ENCODE measurements at regions not wholly inside any gene's neighbourhood (a gene's known extent, or its start where the extent isn't known, plus 50 kb on each side); places are given as distances from the start of the nearest gene placed in this dataset.
"Not testable (repeated sequence)": the region's sequence is repeated elsewhere in the genome, so short reads cannot be mapped to it uniquely, and the experiment has no call there.

GRCh38 chr11:29623144-29623722 is 393.6 kb downstream of the KCNA4 start:
- DNase-seq, result no peak

- no peak for DNase-seq
Observed at GRCh38 chr11:29616611-29617010, 400.2 kb downstream of the KCNA4 start.

GRCh38 chr11:29612423-29612822 is 404.4 kb downstream of the KCNA4 start:
- DNase-seq, result no peak

GRCh38 chr11:29606330-29607031 is 410.3 kb downstream of the KCNA4 start:
- no peak for DNase-seq

- DNase-seq, result not testable (repeated sequence)
Observed at GRCh38 chr11:29600151-29600575, 416.7 kb downstream of the KCNA4 start.

GRCh38 chr11:29584342-29584741 is 432.5 kb downstream of the KCNA4 start:
- no peak for DNase-seq

GRCh38 chr11:29578806-29579205 is 438.0 kb downstream of the KCNA4 start:
- DNase-seq, result no peak

- peak; percentile 5 for DNase-seq
Observed at GRCh38 chr11:29564486-29564885, 452.3 kb downstream of the KCNA4 start.

GRCh38 chr11:29562183-29562582 is 454.6 kb downstream of the KCNA4 start:
- DNase-seq, result no peak

- no peak for DNase-seq
Observed at GRCh38 chr11:29553990-29554389, 462.8 kb downstream of the KCNA4 start.

- DNase-seq, result no peak
Observed at GRCh38 chr11:29538339-29539036, 478.3 kb downstream of the KCNA4 start.

- DNase-seq, result no peak
Observed at GRCh38 chr11:29534836-29535235, 482.0 kb downstream of the KCNA4 start.

GRCh38 chr11:29530961-29531360 is 485.9 kb downstream of the KCNA4 start:
- no peak for DNase-seq

- DNase-seq, result no peak
Observed at GRCh38 chr11:29527391-29527936, 489.4 kb downstream of the KCNA4 start.

GRCh38 chr11:29518389-29519174 is 498.2 kb downstream of the KCNA4 start:
- no peak for DNase-seq

GRCh38 chr11:29511394-29511793 is 505.4 kb downstream of the KCNA4 start:
- no peak for DNase-seq

GRCh38 chr11:29507376-29507775 is 509.5 kb downstream of the KCNA4 start:
- no peak for DNase-seq

- no peak for DNase-seq
Observed at GRCh38 chr11:29495676-29496075, 521.2 kb downstream of the KCNA4 start.

- DNase-seq, result no peak
Observed at GRCh38 chr11:29490938-29491337, 525.9 kb downstream of the KCNA4 start.

- no peak for DNase-seq
Observed at GRCh38 chr11:29486301-29486700, 530.5 kb downstream of the KCNA4 start.

GRCh38 chr11:29485641-29486040 is 531.2 kb downstream of the KCNA4 start:
- no peak for DNase-seq

GRCh38 chr11:29484548-29484947 is 532.3 kb downstream of the KCNA4 start:
- no peak for DNase-seq

- DNase-seq, result no peak
Observed at GRCh38 chr11:29483831-29484230, 533.0 kb downstream of the KCNA4 start.

Data from NCI-H524 treated with DMSO at 0.1 percent for 48 hours (cell line).